GM13976 (cell line): ENCODE measurements at regions not wholly inside any gene's neighbourhood (a gene's known extent, or its start where the extent isn't known, plus 50 kb on each side); places are given as distances from the start of the nearest gene placed in this dataset.

ENCODE experiments used
- DNase-seq: peaks from one replicate; pipeline ENCODE4 v3.0.0; 2012; ENCODE audit warnings: low spot score
- in situ Hi-C: fragments of 300-500 bp; cut with MboI; formaldehyde crosslinking; loops from one replicate; pipeline ENCODE4 v1.12.0; 2022; ENCODE audit warnings: low sequenced_read_pairs, mixed read lengths, inconsistent platforms; ENCODE audit not compliant: unreplicated experiment
- TF ChIP-seq, protein P1 (sequence below): IDR thresholded peaks from 2 replicates; pipeline ENCODE4 v1.5.1; 2012; ENCODE audit warnings: borderline replicate concordance, mild to moderate bottlenecking; ENCODE audit not compliant: insufficient read depth; ENCODE audit errors: extremely low read depth, missing control alignments, control extremely low read depth

GRCh38 chr1:65497256-65497830 is 76.9 kb downstream of the LEPR start:
- no peak for DNase-seq
- TF ChIP-seq, protein P1, sequence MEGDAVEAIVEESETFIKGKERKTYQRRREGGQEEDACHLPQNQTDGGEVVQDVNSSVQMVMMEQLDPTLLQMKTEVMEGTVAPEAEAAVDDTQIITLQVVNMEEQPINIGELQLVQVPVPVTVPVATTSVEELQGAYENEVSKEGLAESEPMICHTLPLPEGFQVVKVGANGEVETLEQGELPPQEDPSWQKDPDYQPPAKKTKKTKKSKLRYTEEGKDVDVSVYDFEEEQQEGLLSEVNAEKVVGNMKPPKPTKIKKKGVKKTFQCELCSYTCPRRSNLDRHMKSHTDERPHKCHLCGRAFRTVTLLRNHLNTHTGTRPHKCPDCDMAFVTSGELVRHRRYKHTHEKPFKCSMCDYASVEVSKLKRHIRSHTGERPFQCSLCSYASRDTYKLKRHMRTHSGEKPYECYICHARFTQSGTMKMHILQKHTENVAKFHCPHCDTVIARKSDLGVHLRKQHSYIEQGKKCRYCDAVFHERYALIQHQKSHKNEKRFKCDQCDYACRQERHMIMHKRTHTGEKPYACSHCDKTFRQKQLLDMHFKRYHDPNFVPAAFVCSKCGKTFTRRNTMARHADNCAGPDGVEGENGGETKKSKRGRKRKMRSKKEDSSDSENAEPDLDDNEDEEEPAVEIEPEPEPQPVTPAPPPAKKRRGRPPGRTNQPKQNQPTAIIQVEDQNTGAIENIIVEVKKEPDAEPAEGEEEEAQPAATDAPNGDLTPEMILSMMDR: no peak
- in situ Hi-C loops: no loop called here

GRCh38 chr1:65503427-65503826 is 83.0 kb downstream of the LEPR start:
- in situ Hi-C loops: no loop called here
- TF ChIP-seq, protein P1: no peak

GRCh38 chr1:65504263-65504662 is 83.8 kb downstream of the LEPR start:
- in situ Hi-C loops: no loop called here
- DNase-seq: no peak
- TF ChIP-seq, protein P1: no peak

More at GRCh38 chr1:65503427-65503826, 83.0 kb downstream of the LEPR start:
- no peak for DNase-seq

DNA sequence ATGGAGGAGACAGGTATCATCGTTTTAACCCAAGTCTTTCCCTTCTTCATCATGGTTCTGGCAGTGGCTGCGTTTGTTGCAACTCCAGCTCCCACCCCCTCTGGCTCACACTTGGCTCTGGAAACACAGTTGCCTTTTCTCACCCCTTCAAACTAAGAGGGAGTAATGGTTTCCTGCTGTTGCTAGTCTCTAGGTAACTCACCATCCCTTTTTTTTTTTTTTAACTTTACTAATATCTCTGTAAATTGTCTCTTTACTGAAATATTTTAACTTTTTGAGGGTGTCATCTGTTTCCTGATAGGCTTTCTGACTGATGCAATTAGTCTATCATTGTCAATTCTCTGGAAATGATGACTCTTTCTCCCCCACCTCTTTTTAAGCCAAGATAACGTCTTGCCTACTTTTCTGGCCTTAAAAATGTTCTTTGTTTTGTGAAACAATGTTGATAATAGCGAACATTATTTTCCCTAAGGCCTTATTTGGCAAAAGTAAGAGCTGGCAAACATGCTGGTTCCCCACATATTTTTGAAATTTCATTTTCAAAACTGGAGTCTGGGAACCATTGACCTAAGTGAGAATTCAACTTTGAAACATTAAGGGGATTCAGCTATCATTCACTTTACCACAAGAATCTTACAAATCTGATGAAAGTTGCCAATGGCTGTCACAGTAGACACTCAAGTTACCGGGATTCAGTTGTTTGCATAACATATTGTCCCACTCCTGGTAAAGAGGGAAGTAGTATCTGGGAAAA is 85.3 kb downstream of the LEPR start:
- DNase-seq: no peak
- in situ Hi-C loops: no loop called here
- TF ChIP-seq, protein P1: no peak

GRCh38 chr1:65508051-65508450 is 87.6 kb downstream of the LEPR start:
- in situ Hi-C loops: no loop called here
- TF ChIP-seq, protein P1: no peak
- DNase-seq: no peak

GRCh38 chr1:65509912-65510680 is 89.6 kb downstream of the LEPR start:
- in situ Hi-C loops: no loop called here
- no peak for DNase-seq

More at GRCh38 chr1:65509912-65510680, 89.6 kb downstream of the LEPR start:
- TF ChIP-seq, protein P1: no peak
